GM12891 (cell line): ENCODE measurements at regions not wholly inside any gene's neighbourhood (a gene's known extent, or its start where the extent isn't known, plus 50 kb on each side); places are given as distances from the start of the nearest gene placed in this dataset.

Experiments used
- POLR2A ChIP-seq: IDR thresholded peaks from 2 replicates; pipeline ENCODE4 v1.6.1; 2011; ENCODE audit warnings: low read depth, low read length, control low read depth
- POLR2AphosphoS5 ChIP-seq: IDR thresholded peaks from 2 replicates; pipeline ENCODE4 v1.6.1; 2011; ENCODE audit warnings: low read depth, low read length, control low read depth
- POU2F2 ChIP-seq: IDR thresholded peaks from 2 replicates; pipeline ENCODE4 v1.6.1; 2011; ENCODE audit warnings: low read depth, mild to moderate bottlenecking, control low read depth, low read length, moderate library complexity
- SPI1 ChIP-seq: IDR thresholded peaks from 2 replicates; pipeline ENCODE4 v1.6.1; 2011; ENCODE audit warnings: low read depth, low read length, control low read depth
- TAF1 ChIP-seq: IDR thresholded peaks from 2 replicates; pipeline ENCODE4 v1.6.1; 2011; ENCODE audit warnings: low read depth, low read length, control low read depth

DNA sequence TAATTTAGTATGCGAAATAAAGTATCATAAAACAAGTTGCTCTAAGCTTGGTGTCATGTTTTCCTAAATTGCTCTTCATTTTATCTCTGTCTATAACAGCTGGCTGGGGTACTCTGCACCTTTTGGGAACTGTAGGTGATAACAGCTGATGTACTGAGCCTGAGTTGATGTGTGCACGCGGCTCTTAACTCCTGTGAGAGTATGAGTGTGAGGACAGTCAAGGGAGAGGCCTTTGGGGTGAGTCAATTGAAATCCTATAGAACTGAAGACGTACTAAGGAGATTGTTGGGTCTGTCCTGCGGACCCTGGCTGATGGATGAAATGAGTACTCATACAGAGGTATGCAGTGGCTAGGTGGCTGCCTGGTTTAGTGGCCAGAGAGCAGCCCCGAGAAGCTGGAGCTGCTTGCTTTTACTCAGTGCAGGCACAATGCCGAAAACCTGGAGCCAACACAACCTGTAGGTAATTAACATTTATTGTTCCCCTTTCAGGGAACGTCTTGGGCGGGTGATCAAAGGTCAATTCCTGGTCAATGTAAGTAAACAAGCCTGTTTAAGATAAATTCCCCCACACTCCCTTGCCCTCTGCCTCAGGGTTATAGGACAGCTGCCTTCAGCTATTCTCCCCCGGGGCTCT lies 188.5 kb downstream of the PRDM2 start:
- TF ChIP-seq POLR2A (no peak), POLR2AphosphoS5 (no peak), TAF1 (no peak), POU2F2 (no peak), SPI1 (no peak)
